DOHH2 (cell line): ENCODE measurements at regions not wholly inside any gene's neighbourhood (a gene's known extent, or its start where the extent isn't known, plus 50 kb on each side); places are given as distances from the start of the nearest gene placed in this dataset.

Source experiments
- H3F3A ChIP-seq: fragments of 200-600 bp; sonication (generic), shearing (Covaris generic); 2 replicates; pipeline ENCODE4 v1.6.0; 2016; ENCODE audit warnings: antibody characterized with exemption, mild to moderate bottlenecking; ENCODE audit not compliant: control insufficient read depth, insufficient read depth
- H3K27ac ChIP-seq: fragments of 200-600 bp; sonication (generic); 2 replicates; pipeline ENCODE4 v1.5.1; 2014; ENCODE audit warnings: low read depth, mild to moderate bottlenecking, low read length, moderate library complexity
- H3K27me3 ChIP-seq: fragments of 200-600 bp; sonication (generic); 2 replicates; pipeline ENCODE4 v1.6.1; 2014; ENCODE audit warnings: mild to moderate bottlenecking, low read length, mixed read lengths; ENCODE audit not compliant: control insufficient read depth
- H3K36me3 ChIP-seq: fragments of 200-600 bp; sonication (generic); 2 replicates; pipeline ENCODE4 v1.6.1; 2014; ENCODE audit warnings: mild to moderate bottlenecking, low read length, moderate library complexity, mixed read lengths; ENCODE audit not compliant: control insufficient read depth
- H3K4me1 ChIP-seq: fragments of 200-600 bp; sonication (generic); 2 replicates; pipeline ENCODE4 v1.6.1; 2014; ENCODE audit warnings: mild to moderate bottlenecking, low read length, mixed read lengths; ENCODE audit not compliant: control insufficient read depth
- H3K4me2 ChIP-seq: fragments of 200-600 bp; sonication (generic); 2 replicates; pipeline ENCODE4 v1.6.0; 2014; ENCODE audit warnings: mild to moderate bottlenecking, low read length, moderate library complexity
- H3K4me3 ChIP-seq: fragments of 200-600 bp; sonication (generic); 2 replicates; pipeline ENCODE4 v1.5.1; 2014; ENCODE audit warnings: mild to moderate bottlenecking, low read length, mixed read lengths
- H3K79me2 ChIP-seq: fragments of 200-600 bp; sonication (generic); 2 replicates; pipeline ENCODE4 v1.6.1; 2014; ENCODE audit warnings: mild to moderate bottlenecking, low read length, mixed read lengths; ENCODE audit not compliant: control insufficient read depth
- H3K9me2 ChIP-seq: fragments of 200-600 bp; sonication (generic); replicated peaks from 2 replicates; pipeline ENCODE4 v1.6.1; 2014; ENCODE audit warnings: mild to moderate bottlenecking, low read length, mixed read lengths; ENCODE audit not compliant: control insufficient read depth
- H3K9me3 ChIP-seq: fragments of 200-600 bp; sonication (generic); 2 replicates; pipeline ENCODE4 v1.6.1; 2014; ENCODE audit warnings: antibody characterized with exemption, low read length, mixed read lengths; ENCODE audit not compliant: control insufficient read depth, insufficient read depth
- H4K20me1 ChIP-seq: fragments of 200-600 bp; sonication (generic); 2 replicates; pipeline ENCODE4 v1.6.0; 2014; ENCODE audit warnings: low read depth, mild to moderate bottlenecking, antibody characterized with exemption, low read length, moderate library complexity; ENCODE audit not compliant: control insufficient read depth, insufficient read depth
- CTCF ChIP-seq: fragments of 200-600 bp; sonication (generic); IDR thresholded peaks from one replicate; pipeline ENCODE4 v1.5.1; 2014; ENCODE audit warnings: antibody characterized with exemption, mild to moderate bottlenecking, low read depth, low read length; ENCODE audit not compliant: poor library complexity, severe bottlenecking
- EZH2phosphoT487 ChIP-seq: fragments of 200-600 bp; sonication (generic); IDR thresholded peaks from 2 replicates; pipeline ENCODE4 v1.6.1; 2017; ENCODE audit warnings: borderline replicate concordance, mild to moderate bottlenecking, antibody characterized with exemption, low read length, moderate library complexity, mixed read lengths

- TF ChIP-seq CTCF: no peak
- Histone ChIP-seq H3K27me3 (no peaks in the 10 kb centered on the region), H3K27ac (no peak overlapping the region), H3K9me2 (no peaks in the 10 kb centered on the region), H3F3A (no peaks in the 10 kb centered on the region), H4K20me1 (no peaks in the 10 kb centered on the region), H3K4me3 (no peak overlapping the region), H3K4me1 (no peaks in the 10 kb centered on the region), H3K79me2 (no peaks in the 10 kb centered on the region), H3K4me2 (no peak overlapping the region), H3K9me3 (no peaks in the 10 kb centered on the region), H3K36me3 (no peaks in the 10 kb centered on the region)
Observed at GRCh38 chr6:153588330-153588729, 450.7 kb upstream of the OPRM1 start.

- no peaks in the 10 kb centered on the region for H3K27me3 ChIP-seq
- no peak for TF ChIP-seq EZH2phosphoT487
- TF ChIP-seq CTCF: no peak
- no peak overlapping the region for H3K4me3 ChIP-seq
- no peaks in the 10 kb centered on the region for H3F3A ChIP-seq
- no peaks in the 10 kb centered on the region for H3K4me1 ChIP-seq
- H3K9me3 ChIP-seq: no peaks in the 10 kb centered on the region
- no peaks in the 10 kb centered on the region for H3K36me3 ChIP-seq
- H3K9me2 ChIP-seq: no peaks in the 10 kb centered on the region
- no peak overlapping the region for H3K4me2 ChIP-seq
- H3K79me2 ChIP-seq: no peaks in the 10 kb centered on the region
- H3K27ac ChIP-seq: no peak overlapping the region
- H4K20me1 ChIP-seq: no peaks in the 10 kb centered on the region
Observed at GRCh38 chr6:153583685-153584084, 452.6 kb upstream of the RGS17 start.

GRCh38 chr6:153580776-153581175 is 449.7 kb upstream of the RGS17 start:
- TF ChIP-seq CTCF (no peak), EZH2phosphoT487 (no peak)
- no peaks in the 10 kb centered on the region for H3K27me3 ChIP-seq

GRCh38 chr6:153575528-153575927 is 444.4 kb upstream of the RGS17 start:
- Histone ChIP-seq H3K4me3 (no peak overlapping the region), H3K9me3 (no peaks in the 10 kb centered on the region), H3K27ac (no peak overlapping the region), H3F3A (no peaks in the 10 kb centered on the region), H3K79me2 (no peaks in the 10 kb centered on the region), H3K4me2 (no peak overlapping the region), H4K20me1 (no peaks in the 10 kb centered on the region), H3K9me2 (no peaks in the 10 kb centered on the region), H3K27me3 (no peaks in the 10 kb centered on the region), H3K4me1 (no peaks in the 10 kb centered on the region), H3K36me3 (no peaks in the 10 kb centered on the region)
- no peak for TF ChIP-seq CTCF
- no peak for TF ChIP-seq EZH2phosphoT487

More at GRCh38 chr6:153580776-153581175, 449.7 kb upstream of the RGS17 start:
- H3K36me3 ChIP-seq: no peaks in the 10 kb centered on the region
- no peak overlapping the region for H3K4me3 ChIP-seq
- H4K20me1 ChIP-seq: no peaks in the 10 kb centered on the region
- H3K9me2 ChIP-seq: no peaks in the 10 kb centered on the region
- no peaks in the 10 kb centered on the region for H3K4me1 ChIP-seq
- no peaks in the 10 kb centered on the region for H3K79me2 ChIP-seq
- no peaks in the 10 kb centered on the region for H3K9me3 ChIP-seq
- H3K4me2 ChIP-seq: no peak overlapping the region
- no peak overlapping the region for H3K27ac ChIP-seq
- H3F3A ChIP-seq: no peaks in the 10 kb centered on the region
